Sigmoid colon (tissue), 4 donors: ENCODE measurements at regions not wholly inside any gene's neighbourhood (a gene's known extent, or its start where the extent isn't known, plus 50 kb on each side); places are given as distances from the start of the nearest gene placed in this dataset.

Experiments used
- EP300 ChIP-seq, 4 donors: sonication (generic); formaldehyde crosslinking; IDR thresholded peaks; one replicate each; pipeline ENCODE4 v1.6.1; 2017; ENCODE audit warnings: antibody characterized with exemption in 4 of 4
- POLR2A ChIP-seq, 2 donors: fragments of 450-650 bp; IDR thresholded peaks; one replicate each; pipeline ENCODE4 v1.6.1; 2016; ENCODE audit warnings: antibody characterized with exemption in 2 of 2, mild to moderate bottlenecking in 2 of 2, moderate library complexity in 2 of 2
- POLR2AphosphoS5 ChIP-seq, 4 donors: sonication (generic); formaldehyde crosslinking; IDR thresholded peaks; one replicate each; pipeline ENCODE4 v1.6.1; 2017; ENCODE audit warnings: antibody characterized with exemption in 4 of 4
- TF ChIP-seq, protein P1 (sequence below), 4 experiments: fragments of 450-650 bp in 3 of 4; fragments of 200-600 bp in 1 of 4; IDR thresholded peaks; one replicate each; pipeline ENCODE4 v1.5.1; 2016 to 2019; ENCODE audit warnings: antibody characterized with exemption in 4 of 4, mild to moderate bottlenecking in 3 of 4, moderate library complexity in 2 of 4

DNA sequence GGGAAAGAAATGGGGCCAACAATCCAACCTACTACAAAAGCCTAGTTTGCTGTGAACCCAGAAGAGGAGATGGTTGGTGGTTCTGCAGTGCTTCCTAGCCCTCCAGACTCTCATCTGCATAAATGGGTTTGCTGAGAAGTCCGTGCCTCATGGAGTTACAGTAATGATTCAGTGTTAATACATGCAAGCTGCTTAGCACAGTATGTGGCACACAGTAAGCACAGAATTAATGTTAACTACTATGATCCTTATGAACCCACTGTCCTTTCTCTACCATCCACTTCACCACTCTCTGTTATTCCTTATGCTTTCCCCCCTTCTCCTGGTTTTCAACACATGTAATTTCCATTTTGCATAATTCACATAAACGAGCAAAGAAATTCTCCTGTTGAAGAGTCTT, 100.0 kb downstream of the ACTBL2 start:
- TF ChIP-seq, protein P1, sequence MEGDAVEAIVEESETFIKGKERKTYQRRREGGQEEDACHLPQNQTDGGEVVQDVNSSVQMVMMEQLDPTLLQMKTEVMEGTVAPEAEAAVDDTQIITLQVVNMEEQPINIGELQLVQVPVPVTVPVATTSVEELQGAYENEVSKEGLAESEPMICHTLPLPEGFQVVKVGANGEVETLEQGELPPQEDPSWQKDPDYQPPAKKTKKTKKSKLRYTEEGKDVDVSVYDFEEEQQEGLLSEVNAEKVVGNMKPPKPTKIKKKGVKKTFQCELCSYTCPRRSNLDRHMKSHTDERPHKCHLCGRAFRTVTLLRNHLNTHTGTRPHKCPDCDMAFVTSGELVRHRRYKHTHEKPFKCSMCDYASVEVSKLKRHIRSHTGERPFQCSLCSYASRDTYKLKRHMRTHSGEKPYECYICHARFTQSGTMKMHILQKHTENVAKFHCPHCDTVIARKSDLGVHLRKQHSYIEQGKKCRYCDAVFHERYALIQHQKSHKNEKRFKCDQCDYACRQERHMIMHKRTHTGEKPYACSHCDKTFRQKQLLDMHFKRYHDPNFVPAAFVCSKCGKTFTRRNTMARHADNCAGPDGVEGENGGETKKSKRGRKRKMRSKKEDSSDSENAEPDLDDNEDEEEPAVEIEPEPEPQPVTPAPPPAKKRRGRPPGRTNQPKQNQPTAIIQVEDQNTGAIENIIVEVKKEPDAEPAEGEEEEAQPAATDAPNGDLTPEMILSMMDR (IDR thresholded peaks at IDR 0.05), result no peak
- TF ChIP-seq POLR2A (IDR thresholded peaks at IDR 0.05), result no peak
- no peak for TF ChIP-seq POLR2AphosphoS5 (IDR thresholded peaks at IDR 0.05)
- TF ChIP-seq EP300 (IDR thresholded peaks at IDR 0.05), result no peak
